Neural progenitor cell (in vitro differentiated cells): ENCODE measurements at regions not wholly inside any gene's neighbourhood (a gene's known extent, or its start where the extent isn't known, plus 50 kb on each side); places are given as distances from the start of the nearest gene placed in this dataset.

Source experiments
- DNase-seq: peaks from one replicate; pipeline ENCODE4 v3.0.0-alpha.2; 2016; ENCODE audit warnings: low spot score
- H2AFZ ChIP-seq: fragments of 200-600 bp; sonication (generic); replicated peaks from 2 replicates; pipeline ENCODE4 v1.6.1; 2016; ENCODE audit warnings: antibody characterized with exemption
- H3F3A ChIP-seq: fragments of 200-600 bp; sonication (generic); 2 replicates; pipeline ENCODE4 v1.6.1; 2016; ENCODE audit warnings: antibody characterized with exemption, low read depth
- H3K27ac ChIP-seq: fragments of 200-600 bp; sonication (generic); 2 replicates; pipeline ENCODE4 v1.5.1; 2016; ENCODE audit warnings: mild to moderate bottlenecking
- H3K27me3 ChIP-seq: fragments of 200-600 bp; sonication (generic); 2 replicates; pipeline ENCODE4 v1.6.1; 2016; ENCODE audit warnings: mild to moderate bottlenecking, moderate library complexity
- H3K36me3 ChIP-seq: fragments of 200-600 bp; sonication (generic); 2 replicates; pipeline ENCODE4 v1.5.1; 2016
- H3K4me1 ChIP-seq: fragments of 200-600 bp; sonication (generic); 2 replicates; pipeline ENCODE4 v1.6.1; 2016; ENCODE audit warnings: mixed run types
- H3K4me2 ChIP-seq: fragments of 200-600 bp; sonication (generic); 2 replicates; pipeline ENCODE4 v1.6.1; 2016
- H3K4me3 ChIP-seq: fragments of 200-600 bp; sonication (generic); 2 replicates; pipeline ENCODE4 v1.5.1; 2016
- H3K79me2 ChIP-seq: fragments of 200-600 bp; sonication (generic); 2 replicates; pipeline ENCODE4 v1.6.1; 2016; ENCODE audit warnings: low read depth
- H3K9ac ChIP-seq: fragments of 200-600 bp; sonication (generic); 2 replicates; pipeline ENCODE4 v1.6.1; 2016
- H3K9me3 ChIP-seq: fragments of 200-600 bp; sonication (generic); 2 replicates; pipeline ENCODE4 v1.5.1; 2016; ENCODE audit warnings: low read depth
- H4K20me1 ChIP-seq: fragments of 200-600 bp; sonication (generic); 2 replicates; pipeline ENCODE4 v1.6.1; 2016; ENCODE audit warnings: low read depth
- H3K27ac Mint-ChIP-seq: 3 replicates; pipeline ENCODE4 v1.8.0; 2021; ENCODE audit warnings: mixed read lengths
- H3K27me3 Mint-ChIP-seq: 2 replicates; pipeline ENCODE4 v1.8.0; 2022; ENCODE audit warnings: low read depth, mild to moderate bottlenecking, inconsistent platforms, moderate library complexity, mixed read lengths; ENCODE audit not compliant: insufficient read depth
- H3K36me3 Mint-ChIP-seq: 3 replicates; pipeline ENCODE4 v1.8.0; 2021; ENCODE audit warnings: mixed read lengths
- H3K4me1 Mint-ChIP-seq: 3 replicates; pipeline ENCODE4 v1.8.0; 2021; ENCODE audit warnings: mixed read lengths
- H3K4me3 Mint-ChIP-seq: 3 replicates; pipeline ENCODE4 v1.8.0; 2021; ENCODE audit warnings: mild to moderate bottlenecking, moderate library complexity, mixed read lengths
- H3K9me3 Mint-ChIP-seq: 3 replicates; pipeline ENCODE4 v1.8.0; 2020; ENCODE audit warnings: mixed read lengths
- CTCF ChIP-seq: fragments of 200-600 bp; sonication (generic); IDR thresholded peaks from 2 replicates; pipeline ENCODE4 v1.5.1; 2017; ENCODE audit warnings: antibody characterized with exemption, mild to moderate bottlenecking
- EZH2 ChIP-seq: fragments of 200-600 bp; sonication (generic); IDR thresholded peaks from 2 replicates; pipeline ENCODE4 v1.6.1; 2017; ENCODE audit warnings: antibody characterized with exemption, mild to moderate bottlenecking, moderate library complexity
- EZH2phosphoT487 ChIP-seq: fragments of 200-600 bp; sonication (generic); IDR thresholded peaks from 2 replicates; pipeline ENCODE4 v1.6.1; 2017; ENCODE audit warnings: antibody characterized with exemption

GRCh38 chr7:25279705-25280104 lies 51.4 kb upstream of the NPVF start:
- Mint-ChIP-seq H3K4me3 (no peak overlapping the region), H3K4me1 (peaks cover under 1% of the 10 kb centered on the region), H3K27ac (no peak overlapping the region), H3K9me3 (no peaks in the 10 kb centered on the region), H3K27me3 (no peaks in the 10 kb centered on the region), H3K36me3 (no peaks in the 10 kb centered on the region)
- H3K4me3 ChIP-seq: no peak overlapping the region
- no peak overlapping the region for H2AFZ ChIP-seq
- H3K27ac ChIP-seq: no peak overlapping the region
- no peaks in the 10 kb centered on the region for H3K4me1 ChIP-seq
- H3K27me3 ChIP-seq: no peaks in the 10 kb centered on the region
- H3K9ac ChIP-seq: no peak overlapping the region
- H3K9me3 ChIP-seq: no peaks in the 10 kb centered on the region
- no peaks in the 10 kb centered on the region for H3K79me2 ChIP-seq
- no peak for DNase-seq
- TF ChIP-seq EZH2phosphoT487 (no peak), EZH2 (no peak), CTCF (no peak)
- H3K36me3 ChIP-seq: no peaks in the 10 kb centered on the region
- no peaks in the 10 kb centered on the region for H4K20me1 ChIP-seq
- no peak overlapping the region for H3K4me2 ChIP-seq
- H3F3A ChIP-seq: no peaks in the 10 kb centered on the region

DNA sequence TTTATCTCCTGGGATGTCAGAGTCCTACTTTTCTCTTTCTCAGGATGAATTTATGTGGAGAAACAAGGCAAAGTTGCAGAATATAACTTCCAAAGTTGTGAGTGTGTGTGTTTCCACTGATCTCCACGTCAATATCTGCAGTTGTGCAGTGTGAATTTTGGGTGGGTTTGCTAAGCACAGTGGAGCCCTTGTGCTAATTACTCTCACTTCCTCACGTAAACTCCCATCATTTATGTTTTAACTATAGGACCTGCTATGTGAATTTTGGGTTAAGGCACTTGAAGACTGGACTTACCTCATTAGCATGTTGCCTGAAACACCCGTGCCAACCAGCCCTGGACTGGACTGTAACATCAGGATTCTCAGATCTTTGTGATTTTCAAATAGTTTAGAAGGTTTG lies 51.9 kb upstream of the NPVF start:
- no peaks in the 10 kb centered on the region for H3K79me2 ChIP-seq
- Mint-ChIP-seq H3K27ac (no peak overlapping the region), H3K36me3 (no peaks in the 10 kb centered on the region), H3K4me3 (no peak overlapping the region), H3K27me3 (no peaks in the 10 kb centered on the region), H3K4me1 (peaks cover 3% of the 10 kb centered on the region), H3K9me3 (no peaks in the 10 kb centered on the region)
- H3K9me3 ChIP-seq: no peaks in the 10 kb centered on the region
- no peak overlapping the region for H3K27ac ChIP-seq
- no peaks in the 10 kb centered on the region for H3F3A ChIP-seq
- H2AFZ ChIP-seq: no peak overlapping the region
- no peak for DNase-seq
- TF ChIP-seq CTCF (no peak), EZH2 (no peak), EZH2phosphoT487 (no peak)
- H3K4me3 ChIP-seq: no peak overlapping the region
- no peaks in the 10 kb centered on the region for H3K27me3 ChIP-seq
- no peak overlapping the region for H3K9ac ChIP-seq
- no peaks in the 10 kb centered on the region for H4K20me1 ChIP-seq
- H3K4me1 ChIP-seq: no peaks in the 10 kb centered on the region
- H3K36me3 ChIP-seq: no peaks in the 10 kb centered on the region
- H3K4me2 ChIP-seq: no peak overlapping the region

DNA sequence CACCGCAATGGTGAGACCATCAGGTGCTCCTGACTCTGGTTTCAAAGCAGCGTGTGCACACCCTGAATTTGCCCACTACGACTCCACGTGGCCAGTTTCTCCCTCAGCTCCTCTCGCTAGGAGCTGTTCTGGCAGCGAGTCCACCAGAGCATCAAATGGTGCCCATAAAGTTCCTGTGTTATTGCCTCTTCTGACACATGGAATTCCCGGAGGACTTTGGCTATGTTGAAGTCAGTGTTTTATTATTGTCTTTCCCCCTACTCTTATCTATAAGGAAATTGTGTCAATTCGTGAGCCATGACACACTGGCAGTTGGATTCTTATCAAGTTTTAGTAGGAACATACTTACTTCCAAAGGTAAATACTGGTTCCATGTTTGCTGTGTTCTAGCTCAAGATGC lies 53.9 kb upstream of the NPVF start:
- H3K4me2 ChIP-seq: no peak overlapping the region
- Mint-ChIP-seq H3K9me3 (no peaks in the 10 kb centered on the region), H3K4me3 (no peak overlapping the region), H3K4me1 (peaks cover 3% of the 10 kb centered on the region), H3K27me3 (no peaks in the 10 kb centered on the region), H3K36me3 (no peaks in the 10 kb centered on the region), H3K27ac (no peak overlapping the region)
- H3K36me3 ChIP-seq: no peaks in the 10 kb centered on the region
- no peak for DNase-seq
- no peak overlapping the region for H3K9ac ChIP-seq
- H3K4me1 ChIP-seq: no peaks in the 10 kb centered on the region
- no peaks in the 10 kb centered on the region for H3F3A ChIP-seq
- H3K9me3 ChIP-seq: no peaks in the 10 kb centered on the region
- no peaks in the 10 kb centered on the region for H4K20me1 ChIP-seq
- no peak overlapping the region for H3K4me3 ChIP-seq
- H2AFZ ChIP-seq: no peak overlapping the region
- H3K27me3 ChIP-seq: no peaks in the 10 kb centered on the region
- no peak overlapping the region for H3K27ac ChIP-seq
- no peaks in the 10 kb centered on the region for H3K79me2 ChIP-seq
- TF ChIP-seq CTCF (no peak), EZH2 (no peak), EZH2phosphoT487 (no peak)

DNA sequence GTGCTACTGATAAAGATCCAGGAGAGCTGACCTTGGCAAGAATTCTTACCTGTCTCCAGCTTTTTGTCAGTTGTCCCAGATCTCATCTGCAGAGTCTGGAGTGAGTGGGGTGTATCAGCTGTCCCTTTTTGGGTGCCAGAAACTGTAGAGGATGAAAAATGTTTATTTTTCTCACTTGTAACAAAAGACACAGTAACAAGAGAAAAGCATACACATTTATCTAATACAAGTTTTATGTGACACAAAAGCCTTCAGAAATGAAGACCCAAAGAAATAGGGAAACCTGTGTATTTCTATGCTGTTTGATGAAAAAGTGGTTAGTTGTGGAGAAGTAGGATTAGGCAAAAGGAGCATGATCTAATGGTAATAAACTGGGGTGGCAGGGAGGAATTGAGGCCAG lies 58.5 kb upstream of the NPVF start:
- Histone ChIP-seq H3K4me1 (no peaks in the 10 kb centered on the region), H3K27me3 (no peaks in the 10 kb centered on the region), H3K27ac (no peak overlapping the region), H4K20me1 (no peaks in the 10 kb centered on the region), H3K36me3 (no peaks in the 10 kb centered on the region), H3K9ac (no peak overlapping the region), H2AFZ (no peak overlapping the region), H3K4me2 (no peak overlapping the region), H3F3A (no peaks in the 10 kb centered on the region), H3K4me3 (no peak overlapping the region), H3K79me2 (no peaks in the 10 kb centered on the region), H3K9me3 (no peaks in the 10 kb centered on the region)
- DNase-seq: no peak
- Mint-ChIP-seq H3K27me3 (peaks cover 4% of the 10 kb centered on the region), H3K4me3 (no peak overlapping the region), H3K36me3 (no peaks in the 10 kb centered on the region), H3K9me3 (no peaks in the 10 kb centered on the region), H3K4me1 (peaks cover 5% of the 10 kb centered on the region), H3K27ac (no peak overlapping the region)
- TF ChIP-seq EZH2: no peak
- TF ChIP-seq CTCF: no peak
- no peak for TF ChIP-seq EZH2phosphoT487
